ENCODE measurements at regions not wholly inside any gene's neighbourhood (a gene's known extent, or its start where the extent isn't known, plus 50 kb on each side); places are given as distances from the start of the nearest gene placed in this dataset.

DNA sequence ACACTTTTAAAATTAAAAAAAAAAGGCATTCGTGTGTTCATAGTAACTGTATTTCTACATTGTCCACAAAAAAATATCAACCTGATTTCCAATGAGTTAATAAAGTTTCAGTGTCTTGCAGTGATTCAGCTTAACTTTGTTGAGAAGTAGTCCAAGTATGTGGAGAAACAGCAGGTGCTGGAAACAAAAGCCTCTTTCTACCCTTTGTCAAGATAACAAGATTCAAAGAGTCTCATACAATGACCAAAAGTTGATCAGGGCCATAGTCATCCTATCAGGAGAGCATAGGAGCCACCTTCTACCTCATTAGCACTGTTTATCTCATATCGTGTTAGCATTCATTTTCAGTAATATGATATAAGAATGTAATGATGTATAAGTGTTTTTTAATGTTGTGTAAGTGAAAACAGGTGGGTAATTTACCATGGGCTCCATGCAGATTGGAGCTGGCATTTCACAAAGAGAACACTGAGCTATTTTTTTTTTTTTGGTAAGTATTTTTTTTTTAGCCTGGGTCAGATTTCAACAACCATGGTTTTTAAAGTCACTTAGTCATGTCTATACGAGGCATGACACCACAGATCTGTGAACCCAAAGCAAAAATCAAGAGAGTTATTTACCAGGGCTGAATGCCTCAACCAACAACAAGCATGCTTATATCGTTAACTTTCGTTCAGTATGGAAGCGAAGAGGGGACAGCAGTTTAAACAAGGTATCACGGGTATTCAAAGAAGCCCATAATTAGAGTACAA, 165.0 kb upstream of the ZNF521 start:
- TF ChIP-seq, protein P1, sequence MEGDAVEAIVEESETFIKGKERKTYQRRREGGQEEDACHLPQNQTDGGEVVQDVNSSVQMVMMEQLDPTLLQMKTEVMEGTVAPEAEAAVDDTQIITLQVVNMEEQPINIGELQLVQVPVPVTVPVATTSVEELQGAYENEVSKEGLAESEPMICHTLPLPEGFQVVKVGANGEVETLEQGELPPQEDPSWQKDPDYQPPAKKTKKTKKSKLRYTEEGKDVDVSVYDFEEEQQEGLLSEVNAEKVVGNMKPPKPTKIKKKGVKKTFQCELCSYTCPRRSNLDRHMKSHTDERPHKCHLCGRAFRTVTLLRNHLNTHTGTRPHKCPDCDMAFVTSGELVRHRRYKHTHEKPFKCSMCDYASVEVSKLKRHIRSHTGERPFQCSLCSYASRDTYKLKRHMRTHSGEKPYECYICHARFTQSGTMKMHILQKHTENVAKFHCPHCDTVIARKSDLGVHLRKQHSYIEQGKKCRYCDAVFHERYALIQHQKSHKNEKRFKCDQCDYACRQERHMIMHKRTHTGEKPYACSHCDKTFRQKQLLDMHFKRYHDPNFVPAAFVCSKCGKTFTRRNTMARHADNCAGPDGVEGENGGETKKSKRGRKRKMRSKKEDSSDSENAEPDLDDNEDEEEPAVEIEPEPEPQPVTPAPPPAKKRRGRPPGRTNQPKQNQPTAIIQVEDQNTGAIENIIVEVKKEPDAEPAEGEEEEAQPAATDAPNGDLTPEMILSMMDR (IDR thresholded peaks at IDR 0.05; ENCODE audit: control extremely low read depth, extremely low read depth, low read depth, missing control alignments): no peak
- ChIA-PET POLR2A (no interaction called here), CTCF (interaction anchor here (1.4 kb wide), 1 partner anchor 10 kb away, joined by 5 read pairs; no protein-coding TSS in a partner anchor)
- no peak for DNase-seq (ENCODE audit: extremely low spot score)

DNA sequence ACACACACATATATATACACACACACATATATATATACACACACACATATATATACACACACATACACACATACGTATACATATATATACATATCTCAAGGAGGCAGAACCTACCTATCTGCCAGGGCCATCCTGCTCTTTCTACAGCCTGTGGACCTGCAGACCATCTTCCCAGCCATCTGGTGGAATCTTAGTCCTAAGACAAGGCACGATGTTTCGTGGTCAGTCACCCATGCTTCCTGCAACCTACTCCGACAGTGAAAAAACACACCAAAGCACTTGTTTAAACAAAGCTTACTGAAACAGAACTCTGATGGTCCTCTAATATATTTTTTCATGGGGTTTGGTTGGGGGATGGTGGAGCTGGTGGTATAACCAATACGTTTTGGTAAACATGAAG, 164.2 kb upstream of the ZNF521 start:
- TF ChIP-seq, protein P1 (IDR thresholded peaks at IDR 0.05; ENCODE audit: control extremely low read depth, extremely low read depth, low read depth, missing control alignments): no peak
- no peak for DNase-seq (ENCODE audit: extremely low spot score)
- POLR2A ChIA-PET: no interaction called here
- CTCF ChIA-PET: interaction anchor here (1.4 kb wide), 1 partner anchor 9 kb away, joined by 5 read pairs; no protein-coding TSS in a partner anchor

DNA sequence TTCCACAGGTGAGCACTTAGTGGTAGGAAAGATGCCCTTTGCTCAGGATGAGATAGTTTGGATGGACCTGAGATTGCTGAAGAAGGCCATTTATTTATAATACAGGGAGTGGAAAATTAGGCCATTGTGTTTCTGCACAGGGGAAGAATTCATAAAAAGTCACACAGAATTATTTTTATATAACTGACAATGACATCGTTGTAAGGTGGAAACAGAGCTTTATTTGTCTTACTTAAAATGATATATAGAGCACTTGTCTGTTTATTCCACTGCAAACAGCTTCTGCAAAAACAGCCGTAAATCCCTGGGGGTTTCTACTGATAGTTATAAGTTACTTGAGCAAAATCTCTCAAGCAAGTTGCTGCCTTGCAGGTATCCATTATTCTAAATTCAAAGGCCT, 158.1 kb upstream of the ZNF521 start:
- no peak for DNase-seq (ENCODE audit: extremely low spot score)
- ChIA-PET POLR2A (no interaction called here), CTCF (interaction anchor here (0.8 to 1.4 kb wide), 2 partner anchors 20 to 52 kb away, joined by 3 read pairs; no protein-coding TSS in a partner anchor)
- TF ChIP-seq, protein P1 (IDR thresholded peaks at IDR 0.05; ENCODE audit: control extremely low read depth, extremely low read depth, low read depth, missing control alignments): no peak

DNA sequence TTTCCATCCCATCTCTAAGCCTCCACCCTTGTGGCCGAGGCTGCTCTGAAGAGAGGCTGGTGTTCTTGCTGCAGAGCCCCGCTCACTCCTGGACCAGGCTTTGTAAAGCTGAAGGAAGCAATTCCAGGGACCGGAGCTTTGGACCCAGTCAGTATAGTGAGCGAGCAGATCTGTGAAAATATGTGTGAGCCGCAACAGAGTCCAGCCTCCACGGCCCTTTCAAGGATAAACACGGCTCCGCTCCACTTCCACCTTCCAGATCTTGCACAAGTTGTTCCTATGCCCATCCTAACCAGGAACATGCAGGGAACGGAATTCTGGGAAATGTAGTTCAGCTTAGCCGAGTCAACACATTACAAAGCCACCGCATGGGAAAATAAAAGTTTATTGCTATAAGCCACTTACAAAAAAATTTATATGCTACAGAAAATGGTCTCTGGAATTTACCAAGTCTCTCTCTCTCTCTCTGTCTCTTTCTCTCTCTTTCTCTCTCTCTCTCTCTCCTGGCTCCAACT, 151.7 kb upstream of the ZNF521 start:
- CTCF ChIA-PET: no interaction called here
- POLR2A ChIA-PET: no interaction called here
- no peak for DNase-seq (ENCODE audit: extremely low spot score)
- TF ChIP-seq, protein P1 (IDR thresholded peaks at IDR 0.05; ENCODE audit: control extremely low read depth, extremely low read depth, low read depth, missing control alignments): no peak

DNA sequence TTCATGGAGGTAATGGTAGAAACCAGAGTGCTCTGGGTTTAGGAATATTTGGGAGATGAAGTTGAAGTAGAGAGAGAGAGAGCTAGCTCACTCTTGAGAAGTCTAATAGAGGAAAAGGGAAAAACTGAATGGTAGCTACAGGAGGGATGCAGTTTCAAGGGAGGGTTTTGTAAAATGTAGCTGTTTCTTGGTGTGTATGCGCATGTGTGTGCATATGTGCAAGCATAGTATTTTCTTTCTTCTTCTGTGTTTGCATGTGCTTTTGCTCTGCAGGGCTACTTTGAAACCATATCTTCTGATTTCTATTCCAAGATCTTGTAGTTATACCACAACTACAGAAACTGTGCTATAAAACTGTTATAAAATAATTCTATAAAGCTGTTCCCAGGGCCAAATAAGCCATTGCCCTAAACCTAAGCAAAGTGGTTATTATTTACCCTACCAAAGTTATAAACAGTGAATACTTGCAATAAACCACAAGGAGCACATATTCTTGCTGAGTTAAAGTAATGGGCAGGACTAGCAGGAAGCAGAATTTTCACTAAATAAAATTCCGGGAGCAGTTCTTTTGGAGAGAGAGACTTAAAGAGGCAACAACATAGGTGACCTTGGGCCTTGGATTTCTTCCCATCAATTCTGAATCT, 145.3 kb upstream of the ZNF521 start:
- TF ChIP-seq, protein P1 (IDR thresholded peaks at IDR 0.05; ENCODE audit: control extremely low read depth, extremely low read depth, low read depth, missing control alignments): no peak
- DNase-seq (ENCODE audit: extremely low spot score): no peak
- POLR2A ChIA-PET: no interaction called here
- CTCF ChIA-PET: no interaction called here

DNA sequence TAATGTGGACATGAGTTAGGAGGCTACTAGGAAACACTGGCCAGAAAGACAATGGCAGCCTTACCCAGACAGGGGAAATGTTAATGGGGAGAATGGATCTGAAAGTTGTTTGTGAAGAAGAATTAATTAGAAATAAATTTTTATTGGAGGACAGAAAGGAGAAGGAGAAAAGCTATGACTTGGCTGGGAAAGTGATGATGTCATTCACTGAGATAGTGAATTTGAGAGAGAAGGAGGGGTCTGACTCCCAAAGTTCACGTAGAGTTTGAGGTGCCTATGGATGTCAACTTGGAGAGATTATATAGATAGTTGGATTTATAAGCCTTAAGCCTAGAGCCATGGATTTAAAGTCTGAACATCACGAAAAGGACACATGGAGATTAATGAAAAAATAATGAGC, 144.6 kb upstream of the ZNF521 start:
- no peak for DNase-seq (ENCODE audit: extremely low spot score)
- TF ChIP-seq, protein P1 (IDR thresholded peaks at IDR 0.05; ENCODE audit: control extremely low read depth, extremely low read depth, low read depth, missing control alignments): no peak
- POLR2A ChIA-PET: no interaction called here
- CTCF ChIA-PET: interaction anchor here (1.2 kb wide), 1 partner anchor 34 kb away, joined by 3 read pairs; no protein-coding TSS in a partner anchor

All from GM10248 (cell line).